Testis (tissue), 2 donors: ENCODE measurements at regions not wholly inside any gene's neighbourhood (a gene's known extent, or its start where the extent isn't known, plus 50 kb on each side); places are given as distances from the start of the nearest gene placed in this dataset.

ENCODE experiments used
- DNase-seq: peaks from one replicate; pipeline ENCODE4 v3.0.0-alpha.2; 2019
- H3K27ac ChIP-seq, 2 donors: fragments of 200-600 bp; sonication (generic); one replicate each; pipeline ENCODE4 v1.5.1; 2019
- H3K27me3 ChIP-seq: fragments of 200-600 bp; sonication (generic); one replicate; pipeline ENCODE4 v1.5.1; 2019
- H3K36me3 ChIP-seq: fragments of 200-600 bp; sonication (generic); one replicate; pipeline ENCODE4 v1.5.1; 2017; ENCODE audit warnings: low read depth; ENCODE audit errors: missing control alignments
- H3K4me1 ChIP-seq: fragments of 200-600 bp; sonication (generic); one replicate; pipeline ENCODE4 v1.5.1; 2019
- H3K4me3 ChIP-seq, 2 donors: fragments of 200-600 bp; sonication (generic); one replicate each; pipeline ENCODE4 v1.5.1; 2017 to 2019
- H3K9me3 ChIP-seq: fragments of 200-600 bp; sonication (generic); one replicate; pipeline ENCODE4 v1.5.1; 2017
- CTCF ChIP-seq, 3 experiments: fragments of 450-650 bp in 2 of 3; fragments of 200-600 bp in 1 of 3; sonication (generic) in 1 of 3; IDR thresholded peaks; one replicate each; pipeline ENCODE4 v1.5.1; 2016 to 2019; ENCODE audit warnings: antibody characterized with exemption in 3 of 3, mild to moderate bottlenecking in 2 of 3, moderate library complexity in 1 of 3
- POLR2A ChIP-seq: fragments of 450-650 bp; IDR thresholded peaks from one replicate; pipeline ENCODE4 v1.6.1; 2017; ENCODE audit warnings: antibody characterized with exemption, mild to moderate bottlenecking, moderate library complexity
- WGBS, 2 donors: methylation state at CpG; one replicate each; pipeline ENCODE4 v1.1.5; 2018; 5-methylcytosine and 5-hydroxymethylcytosine counted together
- intact Hi-C: fragments of 100-400 bp; cut with DNase I; formaldehyde crosslinking; loops from one replicate; pipeline ENCODE4 v1.15.1; 2023; ENCODE audit warnings: low total_unique reads

- no peak overlapping the region for H3K4me3 ChIP-seq
- DNase-seq, result peak; percentile 37
- WGBS, 2 donors, result 52 to 54% methylated on average over 1 of the region's 1 CpG
- peak overlapping the region; percentile 67 to 90 for H3K27ac ChIP-seq
- H3K4me1 ChIP-seq, result peaks cover 21% of the 10 kb centered on the region
- intact Hi-C loops, result loop anchor here (10.0 kb wide), 1 partner anchor 157 kb away; the partner anchor contains the start of gene RNF152
- TF ChIP-seq POLR2A, result no peak
- TF ChIP-seq CTCF (IDR thresholded peaks at IDR 0.05), result no peak
- no peaks in the 10 kb centered on the region for H3K9me3 ChIP-seq
- no peaks in the 10 kb centered on the region for H3K36me3 ChIP-seq
- H3K27me3 ChIP-seq, result no peaks in the 10 kb centered on the region
These were observed 154.8 kb downstream of the RNF152 start for GRCh38 chr18:61738042-61738441.

GRCh38 chr18:61736133-61736532, 156.7 kb downstream of the RNF152 start:
- 88 to 94% methylated on average over 4 of the region's 4 CpGs for WGBS, 2 donors
- H3K4me3 ChIP-seq, result no peak overlapping the region
- no peak for TF ChIP-seq CTCF (IDR thresholded peaks at IDR 0.05)
- no peak for DNase-seq
- no peaks in the 10 kb centered on the region for H3K27me3 ChIP-seq
- peak overlapping the region in 1 of 2 donors; percentile 90 for H3K27ac ChIP-seq
- intact Hi-C loops, result loop anchor here (10.0 kb wide), 1 partner anchor 159 kb away; the partner anchor contains the start of gene RNF152
- H3K9me3 ChIP-seq, result no peaks in the 10 kb centered on the region
- no peaks in the 10 kb centered on the region for H3K36me3 ChIP-seq
- peaks cover 17% of the 10 kb centered on the region for H3K4me1 ChIP-seq

GRCh38 chr18:61735564-61736102, 157.2 kb downstream of the RNF152 start:
- no peaks in the 10 kb centered on the region for H3K27me3 ChIP-seq
- no peaks in the 10 kb centered on the region for H3K36me3 ChIP-seq
- intact Hi-C loops, result loop anchor here (10.0 kb wide), 1 partner anchor 159 kb away; the partner anchor contains the start of gene RNF152
- peak overlapping the region; percentile 39 to 90 for H3K27ac ChIP-seq
- no peak for DNase-seq
- TF ChIP-seq POLR2A (no peak), CTCF (IDR thresholded peaks at IDR 0.05) (no peak)
- peaks cover 17% of the 10 kb centered on the region for H3K4me1 ChIP-seq
- 76 to 79% methylated on average over 5 of the region's 5 CpGs for WGBS, 2 donors
- no peak overlapping the region for H3K4me3 ChIP-seq
- no peaks in the 10 kb centered on the region for H3K9me3 ChIP-seq

GRCh38 chr18:61734396-61734795, 158.4 kb downstream of the RNF152 start:
- Histone ChIP-seq H3K27me3 (no peaks in the 10 kb centered on the region), H3K4me3 (no peak overlapping the region), H3K36me3 (no peaks in the 10 kb centered on the region), H3K9me3 (no peaks in the 10 kb centered on the region), H3K4me1 (peaks cover 17% of the 10 kb centered on the region), H3K27ac (peak overlapping the region; percentile 39 to 90)
- no peak for DNase-seq
- WGBS, 2 donors, result 52 to 59% methylated on average over 3 of the region's 3 CpGs
- TF ChIP-seq CTCF (IDR thresholded peaks at IDR 0.05) (no peak), POLR2A (no peak)
- intact Hi-C loops, result loop anchor here (10.0 kb wide), 1 partner anchor 160 kb away; the partner anchor contains the start of gene RNF152

- Histone ChIP-seq H3K36me3 (no peaks in the 10 kb centered on the region), H3K4me3 (no peak overlapping the region), H3K4me1 (peaks cover 17% of the 10 kb centered on the region), H3K27ac (peak overlapping the region; percentile 56 to 84), H3K9me3 (no peaks in the 10 kb centered on the region), H3K27me3 (no peaks in the 10 kb centered on the region)
- intact Hi-C loops, result loop anchor here (10.0 kb wide), 1 partner anchor 162 kb away; the partner anchor contains the start of gene RNF152
- WGBS, 2 donors, result 82 to 85% methylated on average over 4 of the region's 4 CpGs
- no peak for TF ChIP-seq CTCF (IDR thresholded peaks at IDR 0.05)
- TF ChIP-seq POLR2A, result no peak
- DNase-seq, result no peak
These were observed 160.0 kb downstream of the RNF152 start for GRCh38 chr18:61732854-61733253.
